HG03060 (cell line): ENCODE measurements at regions not wholly inside any gene's neighbourhood (a gene's known extent, or its start where the extent isn't known, plus 50 kb on each side); places are given as distances from the start of the nearest gene placed in this dataset.

Experiments
- ATAC-seq: cut with Tn5 transposase; IDR thresholded peaks from one replicate; pipeline ENCODE4 v1.9.1; 2021; ENCODE audit warnings: low read depth, moderate number of reproducible peaks; ENCODE audit not compliant: unreplicated experiment

- ATAC-seq, result no peak
These were observed 795.3 kb downstream of the TYW1 start for GRCh38 chr7:67791918-67792317.

- ATAC-seq, result no peak
These were observed 797.9 kb downstream of the TYW1 start for GRCh38 chr7:67794544-67794943.

GRCh38 chr7:67803789-67804188 is 807.2 kb downstream of the TYW1 start:
- no peak for ATAC-seq

- no peak for ATAC-seq
These were observed 809.4 kb downstream of the TYW1 start for GRCh38 chr7:67805921-67806471.

GRCh38 chr7:67807826-67808225 is 811.2 kb downstream of the TYW1 start:
- ATAC-seq, result no peak

- no peak for ATAC-seq
These were observed 813.0 kb downstream of the TYW1 start for GRCh38 chr7:67809586-67809985.

- ATAC-seq, result no peak
These were observed 817.1 kb downstream of the TYW1 start for GRCh38 chr7:67813621-67814292.

GRCh38 chr7:67817481-67817880 is 820.8 kb downstream of the TYW1 start:
- ATAC-seq, result no peak

GRCh38 chr7:67821116-67821515 is 824.5 kb downstream of the TYW1 start:
- ATAC-seq, result no peak

- ATAC-seq, result no peak
These were observed 826.7 kb downstream of the TYW1 start for GRCh38 chr7:67823345-67823744.

GRCh38 chr7:67825356-67825755 is 828.7 kb downstream of the TYW1 start:
- no peak for ATAC-seq

GRCh38 chr7:67841896-67842295 is 845.3 kb downstream of the TYW1 start:
- ATAC-seq, result no peak

GRCh38 chr7:67842571-67842970 is 845.9 kb downstream of the TYW1 start:
- no peak for ATAC-seq

GRCh38 chr7:67843001-67843565 is 846.5 kb downstream of the TYW1 start:
- no peak for ATAC-seq

- no peak for ATAC-seq
These were observed 847.0 kb downstream of the TYW1 start for GRCh38 chr7:67843615-67844014.

GRCh38 chr7:67847092-67847787 is 850.6 kb downstream of the TYW1 start:
- no peak for ATAC-seq

- ATAC-seq, result no peak
These were observed 857.9 kb downstream of the TYW1 start for GRCh38 chr7:67854221-67855178.

GRCh38 chr7:67855322-67855721 is 858.7 kb downstream of the TYW1 start:
- no peak for ATAC-seq

- ATAC-seq, result no peak
These were observed 859.4 kb downstream of the TYW1 start for GRCh38 chr7:67856046-67856445.

GRCh38 chr7:67857698-67858097 is 861.1 kb downstream of the TYW1 start:
- no peak for ATAC-seq

- no peak for ATAC-seq
These were observed 862.3 kb downstream of the TYW1 start for GRCh38 chr7:67858931-67859330.
